SK-N-MC (cell line): ENCODE measurements at regions not wholly inside any gene's neighbourhood (a gene's known extent, or its start where the extent isn't known, plus 50 kb on each side); places are given as distances from the start of the nearest gene placed in this dataset.

Experiments used
- DNase-seq: peaks from one replicate; pipeline ENCODE4 v3.0.0-alpha.2; 2011; ENCODE audit warnings: low read depth, low spot score
- H3K27ac ChIP-seq: fragments of 200-600 bp; sonication (generic); 2 replicates; pipeline ENCODE4 v1.5.1; 2016; ENCODE audit warnings: mixed run types
- H3K36me3 ChIP-seq: fragments of 200-600 bp; sonication (generic); 2 replicates; pipeline ENCODE4 v1.6.1; 2017; ENCODE audit warnings: antibody characterized with exemption, low read length, mixed read lengths; ENCODE audit not compliant: insufficient read depth
- H3K4me3 ChIP-seq: fragments of 200-600 bp; sonication (generic); 2 replicates; pipeline ENCODE4 v1.5.1; 2016
- H3K9ac ChIP-seq: fragments of 200-600 bp; sonication (generic); 2 replicates; pipeline ENCODE4 v1.8.0; 2017; ENCODE audit warnings: mixed run types, mixed read lengths; ENCODE audit not compliant: insufficient read length
- H3K9me3 ChIP-seq: fragments of 200-600 bp; sonication (generic); 2 replicates; pipeline ENCODE4 v1.6.1; 2017; ENCODE audit warnings: low read depth, mild to moderate bottlenecking, antibody characterized with exemption, low read length, moderate library complexity, mixed read lengths
- EZH2 ChIP-seq: fragments of 200-600 bp; sonication (generic); IDR thresholded peaks from one replicate; pipeline ENCODE4 v1.6.1; 2017; ENCODE audit warnings: antibody characterized with exemption
- FOXP2 ChIP-seq: optimal IDR thresholded peaks from 2 replicates; pipeline ENCODE3; 2011; ENCODE audit warnings: mild to moderate bottlenecking, moderate library complexity; ENCODE audit not compliant: insufficient read depth; ENCODE audit errors: extremely low read length, control extremely low read depth
- POLR2AphosphoS5 ChIP-seq: IDR thresholded peaks from 2 replicates; pipeline ENCODE4 v1.6.1; 2012; ENCODE audit warnings: mild to moderate bottlenecking, low read depth, low read length, borderline replicate concordance

DNA sequence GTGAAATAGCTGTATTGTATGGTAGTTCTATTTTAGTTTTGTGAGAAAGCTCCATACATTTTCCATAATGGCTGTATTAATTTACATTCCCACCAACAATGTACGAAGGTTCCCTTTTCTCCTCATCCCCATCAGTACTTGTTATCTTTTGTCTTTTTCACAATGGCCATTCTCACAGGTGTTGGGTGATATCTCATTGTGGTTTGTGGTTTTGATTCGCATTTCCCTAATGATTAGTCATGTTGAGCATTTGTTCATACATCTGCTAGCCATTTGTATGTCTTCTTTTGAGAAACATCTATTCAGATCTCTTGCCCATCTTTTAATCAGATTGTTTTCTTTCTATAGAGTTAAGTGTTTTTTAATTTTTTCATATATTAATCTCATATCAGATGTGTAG is 931.9 kb downstream of the IGSF11 start:
- H3K4me3 ChIP-seq, result no peak overlapping the region
- no peak for DNase-seq

DNA sequence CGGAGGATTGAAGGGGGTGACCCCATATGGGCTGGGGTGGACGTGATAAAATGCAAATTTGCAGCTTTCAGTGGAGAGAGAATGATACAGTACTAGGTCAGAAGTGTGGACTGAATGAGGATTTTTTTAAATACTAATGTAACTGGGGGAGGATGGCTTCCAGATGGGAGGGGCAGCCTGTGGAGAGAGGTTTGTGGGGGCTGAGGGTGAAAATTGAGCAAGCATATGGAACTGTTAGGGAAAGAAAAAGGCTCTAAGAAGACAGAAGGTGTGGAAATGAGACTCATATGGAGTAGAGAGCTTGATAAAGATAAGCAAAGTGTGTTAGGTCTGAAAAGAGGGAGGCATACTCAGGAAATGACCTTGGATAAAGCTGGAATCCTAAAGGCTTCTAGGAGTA is 926.4 kb downstream of the IGSF11 start:
- H3K9me3 ChIP-seq, result no peaks in the 10 kb centered on the region
- no peaks in the 10 kb centered on the region for H3K36me3 ChIP-seq
- H3K9ac ChIP-seq, result no peak overlapping the region
- TF ChIP-seq POLR2AphosphoS5, result no peak
- no peak for TF ChIP-seq FOXP2
- no peak for TF ChIP-seq EZH2
- H3K27ac ChIP-seq, result no peak overlapping the region
- H3K4me3 ChIP-seq, result no peak overlapping the region
- DNase-seq, result no peak

More for the DNA sequence above, 931.9 kb downstream of the IGSF11 start:
- H3K27ac ChIP-seq, result no peak overlapping the region
- no peaks in the 10 kb centered on the region for H3K9me3 ChIP-seq
- H3K9ac ChIP-seq, result no peak overlapping the region
- TF ChIP-seq EZH2 (no peak), FOXP2 (no peak)
- H3K36me3 ChIP-seq, result no peaks in the 10 kb centered on the region

DNA sequence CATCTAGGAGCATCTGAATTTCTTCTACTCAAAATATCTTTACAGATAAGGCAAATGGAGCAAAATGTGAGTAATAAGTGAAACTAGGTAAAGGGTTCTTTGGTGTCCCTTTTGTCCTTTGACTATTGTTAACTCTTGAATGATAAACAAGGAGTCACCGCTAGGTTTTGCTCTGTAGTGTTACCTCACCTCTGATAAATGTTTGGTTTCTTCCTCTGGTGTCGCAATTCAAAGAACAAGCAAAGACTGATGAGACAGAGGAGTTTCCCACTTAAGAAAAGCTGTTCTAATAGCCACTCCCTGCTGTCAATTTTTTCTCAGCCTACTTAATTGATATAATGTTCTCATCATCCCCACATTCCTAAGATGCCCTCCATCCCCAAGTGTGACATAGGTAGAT is 925.9 kb downstream of the IGSF11 start:
- Histone ChIP-seq H3K27ac (no peak overlapping the region), H3K36me3 (no peaks in the 10 kb centered on the region), H3K9ac (no peak overlapping the region), H3K4me3 (no peak overlapping the region), H3K9me3 (no peaks in the 10 kb centered on the region)
- no peak for TF ChIP-seq EZH2
- TF ChIP-seq FOXP2, result no peak
- no peak for TF ChIP-seq POLR2AphosphoS5
- no peak for DNase-seq

DNA sequence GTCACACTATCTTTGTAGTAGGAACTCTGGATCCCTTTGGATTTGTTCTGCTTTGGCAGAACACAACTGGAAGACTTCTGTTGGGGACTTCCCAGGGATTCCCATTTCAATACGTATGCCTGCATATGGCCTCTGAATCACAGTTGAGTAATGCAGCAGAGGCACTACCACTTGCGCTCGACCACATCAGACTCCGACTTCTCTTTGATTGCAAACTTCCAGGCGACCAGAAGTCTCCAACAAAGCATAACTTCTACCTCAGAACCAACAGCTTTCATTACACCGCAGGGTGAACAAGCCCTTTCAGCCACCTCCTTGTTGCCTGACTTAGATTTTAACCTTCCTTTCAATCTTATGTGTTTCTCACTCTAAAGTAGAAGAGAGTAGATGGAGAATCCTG is 924.4 kb downstream of the IGSF11 start:
- TF ChIP-seq POLR2AphosphoS5 (no peak), EZH2 (no peak), FOXP2 (no peak)
- H3K27ac ChIP-seq, result no peak overlapping the region
- no peaks in the 10 kb centered on the region for H3K36me3 ChIP-seq
- DNase-seq, result no peak
- H3K9ac ChIP-seq, result no peak overlapping the region
- H3K9me3 ChIP-seq, result no peaks in the 10 kb centered on the region
- no peak overlapping the region for H3K4me3 ChIP-seq

DNA sequence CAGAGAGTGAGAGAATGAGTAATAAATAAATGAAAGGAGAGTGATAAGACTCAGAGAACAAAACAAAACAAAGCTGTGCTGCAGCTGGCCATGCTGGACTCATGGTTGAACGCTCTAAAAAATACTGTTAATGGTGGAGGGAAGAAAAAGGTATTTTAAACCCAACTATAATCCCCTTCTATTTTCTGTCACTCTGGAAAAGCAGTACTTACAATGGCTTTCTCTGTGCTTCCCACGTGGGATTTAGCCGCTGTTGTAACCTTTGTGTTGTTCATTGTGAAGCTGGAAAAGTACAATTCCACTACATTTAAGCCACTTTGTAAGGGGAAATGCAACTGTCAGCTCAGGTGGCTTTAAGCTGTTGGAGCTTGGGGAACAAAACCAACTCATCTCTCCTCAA is 917.7 kb downstream of the IGSF11 start:
- no peak for DNase-seq
- H3K4me3 ChIP-seq, result no peak overlapping the region
- TF ChIP-seq POLR2AphosphoS5 (no peak), FOXP2 (no peak), EZH2 (no peak)
- H3K9ac ChIP-seq, result no peak overlapping the region
- H3K9me3 ChIP-seq, result no peaks in the 10 kb centered on the region
- H3K27ac ChIP-seq, result no peak overlapping the region
- no peaks in the 10 kb centered on the region for H3K36me3 ChIP-seq

DNA sequence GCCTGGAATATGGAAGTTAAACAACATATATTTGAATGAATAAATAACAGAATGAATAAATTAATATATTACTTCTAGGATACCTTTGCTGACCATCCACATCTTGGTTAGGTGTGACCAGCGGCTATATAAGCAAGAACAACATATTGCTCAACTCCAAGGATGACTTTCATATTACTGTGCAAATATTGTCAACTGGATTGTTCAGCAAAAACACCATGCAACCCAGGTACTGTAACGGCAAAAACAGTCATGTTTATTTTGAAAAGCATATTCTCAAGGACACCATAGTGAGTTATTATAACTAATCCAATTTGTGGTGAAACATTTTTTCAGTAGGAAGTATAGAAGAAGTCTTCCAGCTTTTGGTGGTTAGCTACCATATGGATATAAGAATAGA is 907.9 kb downstream of the IGSF11 start:
- Histone ChIP-seq H3K4me3 (no peak overlapping the region), H3K9me3 (no peaks in the 10 kb centered on the region), H3K36me3 (no peaks in the 10 kb centered on the region), H3K27ac (no peak overlapping the region), H3K9ac (no peak overlapping the region)
- TF ChIP-seq FOXP2 (no peak), POLR2AphosphoS5 (no peak), EZH2 (no peak)
- DNase-seq, result no peak

DNA sequence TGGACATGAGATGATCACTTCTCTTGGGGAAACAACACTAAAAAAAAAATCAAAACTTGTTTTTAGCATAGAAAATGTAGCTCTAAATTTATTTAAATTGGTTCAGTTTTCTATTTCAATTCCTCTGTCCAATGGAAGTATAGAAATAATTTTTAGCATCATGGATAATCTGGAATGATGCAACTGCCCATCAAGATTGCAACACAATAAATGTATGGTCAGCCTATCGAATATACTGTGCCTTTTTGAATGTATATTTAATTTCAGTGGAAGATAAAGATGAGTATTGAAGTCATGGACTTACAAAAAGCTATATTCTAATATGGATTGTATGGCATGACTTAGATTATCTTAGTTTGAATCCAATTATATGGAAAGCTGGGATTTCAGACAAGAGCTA is 906.7 kb downstream of the IGSF11 start:
- H3K9ac ChIP-seq, result no peak overlapping the region
- TF ChIP-seq FOXP2 (no peak), POLR2AphosphoS5 (no peak), EZH2 (no peak)
- H3K27ac ChIP-seq, result no peak overlapping the region
- DNase-seq, result no peak
- no peaks in the 10 kb centered on the region for H3K36me3 ChIP-seq
- H3K4me3 ChIP-seq, result no peak overlapping the region
- no peaks in the 10 kb centered on the region for H3K9me3 ChIP-seq

DNA sequence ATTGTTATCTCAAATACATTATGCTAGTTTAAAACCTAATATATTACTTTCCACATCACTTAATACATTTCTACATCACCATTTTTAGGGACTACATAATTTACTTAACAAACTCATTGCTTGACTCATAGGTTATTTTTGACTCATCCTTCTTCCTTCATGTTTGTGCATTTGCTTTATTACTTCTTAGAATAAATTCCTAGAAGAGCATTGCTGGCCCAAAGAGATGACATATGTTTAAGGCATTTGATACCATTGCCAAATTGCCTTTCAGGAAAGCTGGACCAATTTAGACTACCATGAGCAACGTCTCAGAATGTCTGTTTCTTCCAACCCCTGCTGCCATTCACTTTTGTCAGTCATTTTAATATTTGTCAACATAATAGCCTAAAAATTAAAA is 905.8 kb downstream of the IGSF11 start:
- H3K9ac ChIP-seq, result no peak overlapping the region
- no peaks in the 10 kb centered on the region for H3K9me3 ChIP-seq
- no peaks in the 10 kb centered on the region for H3K36me3 ChIP-seq
- TF ChIP-seq EZH2 (no peak), POLR2AphosphoS5 (no peak), FOXP2 (no peak)
- H3K27ac ChIP-seq, result no peak overlapping the region
- DNase-seq, result no peak
- H3K4me3 ChIP-seq, result no peak overlapping the region

DNA sequence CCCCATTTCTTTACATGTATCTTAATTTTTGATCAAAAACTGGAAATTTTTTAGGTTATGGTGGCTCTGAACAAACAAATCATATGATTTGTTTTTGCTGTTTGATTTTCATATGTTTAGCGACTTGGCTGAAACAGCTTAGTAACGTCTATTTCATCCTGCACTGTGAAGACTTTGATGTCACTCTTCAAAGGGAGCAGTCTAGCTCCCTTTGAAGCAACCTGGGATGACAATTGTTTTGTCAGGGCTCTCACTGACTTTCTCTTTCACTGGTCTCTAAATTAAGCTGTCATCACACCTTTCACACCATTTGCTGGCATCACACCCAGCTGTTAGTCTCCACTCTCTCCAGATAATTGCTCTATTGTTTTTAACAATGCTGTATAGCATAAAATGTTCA is 896.9 kb downstream of the IGSF11 start:
- H3K9ac ChIP-seq, result no peak overlapping the region
- TF ChIP-seq FOXP2, result no peak
- no peak for TF ChIP-seq EZH2
- TF ChIP-seq POLR2AphosphoS5, result no peak
- H3K9me3 ChIP-seq, result no peaks in the 10 kb centered on the region
- DNase-seq, result no peak
- no peaks in the 10 kb centered on the region for H3K36me3 ChIP-seq
- H3K4me3 ChIP-seq, result no peak overlapping the region
- no peak overlapping the region for H3K27ac ChIP-seq
